GM18873 (cell line): ENCODE measurements at regions not wholly inside any gene's neighbourhood (a gene's known extent, or its start where the extent isn't known, plus 50 kb on each side); places are given as distances from the start of the nearest gene placed in this dataset.
"Not testable (repeated sequence)": the region's sequence is repeated elsewhere in the genome, so short reads cannot be mapped to it uniquely, and the experiment has no call there.

ENCODE experiments used
- ATAC-seq: cut with Tn5 transposase; IDR thresholded peaks from one replicate; pipeline ENCODE4 v1.9.1; 2021; ENCODE audit warnings: mild to moderate bottlenecking, moderate library complexity, moderate number of reproducible peaks; ENCODE audit not compliant: unreplicated experiment, low FRiP score

DNA sequence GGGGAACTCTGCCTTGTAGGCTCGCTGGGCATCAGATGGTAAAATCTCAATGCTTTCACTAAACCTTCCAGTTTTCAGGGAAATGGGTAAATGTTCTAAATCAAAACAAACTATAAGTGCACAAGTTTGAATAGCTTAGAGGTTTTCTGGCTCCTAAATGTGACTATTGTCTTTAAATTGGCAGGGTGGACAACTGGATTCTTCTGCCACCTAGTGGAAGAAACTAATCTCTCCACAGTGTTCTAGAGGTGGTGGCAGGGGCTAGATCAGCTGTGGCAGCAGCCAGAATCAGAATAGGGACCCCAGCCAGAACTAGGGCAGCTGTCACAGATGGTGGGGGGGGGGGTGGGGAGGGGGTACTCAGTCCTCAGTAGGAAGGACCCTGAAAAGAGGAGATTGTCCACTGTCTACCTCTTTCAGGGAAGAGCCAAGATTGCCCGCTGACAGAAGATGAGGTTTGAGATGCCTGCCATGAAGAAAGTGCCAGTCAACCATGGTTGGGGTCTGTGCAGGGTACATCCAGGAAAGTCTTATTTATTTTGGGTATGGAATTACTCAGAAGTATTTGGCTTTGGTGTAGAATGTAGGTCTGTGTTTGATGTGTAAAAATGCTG is 201.4 kb downstream of the CCNG2 start:
- ATAC-seq, result no peak

- ATAC-seq, result no peak
These were observed 203.4 kb downstream of the CCNG2 start for GRCh38 chr4:77360451-77360850.

- not testable (repeated sequence) for ATAC-seq
These were observed 209.9 kb downstream of the CCNG2 start for GRCh38 chr4:77366876-77367275.

DNA sequence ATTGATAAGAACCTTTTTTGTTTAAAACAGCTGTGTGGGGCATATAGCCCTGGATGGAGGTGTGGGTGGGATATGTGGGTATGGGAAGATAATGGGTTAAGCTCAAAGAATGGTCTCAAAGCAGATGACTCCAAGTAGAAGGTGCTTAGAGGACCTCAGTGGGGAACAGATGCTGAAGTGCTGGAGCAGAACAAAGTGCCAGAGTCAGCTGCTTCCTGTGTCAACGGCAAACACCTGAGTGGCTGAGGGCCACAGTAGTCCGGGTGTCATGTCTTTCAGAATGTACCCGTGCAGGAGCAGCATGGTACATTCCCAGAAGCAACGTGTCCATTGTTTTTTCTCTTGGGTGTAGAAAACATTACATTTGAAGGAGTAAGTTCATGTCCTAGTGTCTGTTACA is 210.6 kb downstream of the CCNG2 start:
- no peak for ATAC-seq

DNA sequence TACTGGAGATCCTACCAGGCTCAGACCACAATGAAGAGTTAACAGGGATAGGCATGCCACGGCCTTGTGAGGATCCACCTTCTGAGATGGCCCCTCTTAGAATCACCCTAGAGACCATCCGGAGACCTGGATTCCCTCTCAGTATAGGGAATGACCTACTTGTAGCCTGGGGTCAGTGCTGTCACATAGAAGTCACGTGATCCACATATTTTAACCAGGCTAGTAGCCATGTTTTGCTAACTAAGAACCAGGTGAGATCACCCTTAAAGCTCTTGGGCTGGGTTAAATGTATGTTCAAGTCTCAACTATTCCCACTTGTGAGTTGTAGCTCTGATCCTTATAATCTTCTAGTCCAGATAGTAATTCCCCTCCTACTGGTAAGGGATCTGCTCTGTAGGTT is 215.4 kb downstream of the CCNG2 start:
- ATAC-seq, result no peak

DNA sequence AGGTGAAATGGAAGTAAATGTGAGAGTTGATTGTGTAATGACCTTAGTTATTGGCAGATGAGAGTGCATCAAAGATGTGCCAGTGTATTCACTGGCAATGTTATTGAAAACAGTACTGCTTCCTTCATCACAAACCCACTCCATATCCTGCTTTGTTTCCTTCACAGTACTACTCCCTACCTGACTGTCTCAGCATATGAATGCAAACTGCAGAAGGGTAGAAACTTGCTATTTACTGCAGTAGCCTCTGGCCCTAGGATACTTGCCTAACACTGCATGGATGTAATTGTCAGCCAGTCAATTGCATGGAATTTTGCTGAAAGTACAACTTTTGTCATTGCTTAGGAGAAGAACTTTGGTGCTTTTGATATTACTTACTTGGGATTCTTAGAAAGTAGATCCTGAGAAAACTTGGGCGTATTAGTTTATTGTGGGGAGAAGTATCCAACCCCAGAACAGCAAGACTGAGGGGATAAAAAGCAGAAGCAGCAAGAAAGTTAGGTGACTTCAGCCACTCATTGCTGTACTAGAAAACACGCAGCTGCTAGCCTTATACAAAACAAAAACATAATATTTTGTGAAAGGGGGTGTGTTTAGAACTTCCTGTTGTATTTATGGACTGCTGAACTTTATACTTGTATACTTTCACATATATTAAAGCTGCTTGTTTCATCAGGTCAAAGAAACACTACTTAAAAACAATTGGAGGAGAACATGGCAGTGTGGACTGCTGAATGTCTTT is 219.0 kb downstream of the CCNG2 start:
- no peak for ATAC-seq

DNA sequence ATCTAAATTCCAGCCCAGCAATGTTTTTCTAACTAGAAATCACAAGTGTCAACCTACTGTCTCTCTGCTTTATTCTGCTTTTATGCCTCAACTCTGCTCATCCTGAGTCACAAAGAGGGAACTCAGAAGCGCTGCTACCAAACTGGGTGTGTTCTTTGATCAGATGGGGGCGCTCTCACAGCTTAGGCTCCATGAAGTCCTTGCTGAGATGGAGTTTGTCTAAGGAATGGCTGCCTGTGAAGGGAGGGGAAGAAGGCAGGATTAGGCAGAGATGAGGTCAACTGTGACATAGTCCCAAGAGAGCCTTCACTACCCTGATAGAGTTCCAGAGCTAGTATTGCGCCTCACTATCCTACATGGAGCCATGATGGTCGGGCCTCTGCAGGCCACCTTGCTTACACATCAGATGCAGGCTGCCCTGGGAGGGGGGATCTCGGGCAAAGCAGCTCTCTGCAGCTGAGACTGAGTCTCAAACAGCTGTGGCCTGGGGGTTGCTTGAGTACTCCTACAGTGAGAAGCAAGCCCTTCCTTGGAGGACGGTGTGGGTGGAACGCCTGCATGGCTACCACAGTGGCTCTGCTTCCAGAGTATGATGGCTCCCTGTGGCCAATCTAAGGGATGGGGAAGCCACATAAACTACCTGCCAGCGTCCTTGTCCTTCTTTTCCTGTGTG is 219.9 kb downstream of the CCNG2 start:
- no peak for ATAC-seq

DNA sequence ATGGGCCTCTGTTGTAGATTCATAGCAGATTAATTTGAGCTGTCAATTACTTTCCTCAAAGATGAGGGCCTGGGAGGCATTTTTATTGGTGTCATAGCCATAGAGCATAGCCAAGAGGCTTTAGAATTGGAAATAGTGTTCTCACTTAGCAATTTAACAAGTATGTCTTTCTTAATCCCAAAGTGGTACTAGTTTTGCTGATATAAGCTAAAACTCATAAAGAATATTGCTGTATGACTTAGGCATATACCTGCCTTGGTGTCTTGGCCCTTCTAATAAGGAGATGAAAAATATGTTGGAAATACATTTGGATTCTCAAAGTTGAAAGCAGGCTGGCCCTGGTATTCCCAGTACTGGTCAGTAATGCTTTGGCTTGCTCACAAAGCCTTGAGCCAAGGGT is 221.5 kb upstream of the CXCL13 start:
- ATAC-seq, result no peak

DNA sequence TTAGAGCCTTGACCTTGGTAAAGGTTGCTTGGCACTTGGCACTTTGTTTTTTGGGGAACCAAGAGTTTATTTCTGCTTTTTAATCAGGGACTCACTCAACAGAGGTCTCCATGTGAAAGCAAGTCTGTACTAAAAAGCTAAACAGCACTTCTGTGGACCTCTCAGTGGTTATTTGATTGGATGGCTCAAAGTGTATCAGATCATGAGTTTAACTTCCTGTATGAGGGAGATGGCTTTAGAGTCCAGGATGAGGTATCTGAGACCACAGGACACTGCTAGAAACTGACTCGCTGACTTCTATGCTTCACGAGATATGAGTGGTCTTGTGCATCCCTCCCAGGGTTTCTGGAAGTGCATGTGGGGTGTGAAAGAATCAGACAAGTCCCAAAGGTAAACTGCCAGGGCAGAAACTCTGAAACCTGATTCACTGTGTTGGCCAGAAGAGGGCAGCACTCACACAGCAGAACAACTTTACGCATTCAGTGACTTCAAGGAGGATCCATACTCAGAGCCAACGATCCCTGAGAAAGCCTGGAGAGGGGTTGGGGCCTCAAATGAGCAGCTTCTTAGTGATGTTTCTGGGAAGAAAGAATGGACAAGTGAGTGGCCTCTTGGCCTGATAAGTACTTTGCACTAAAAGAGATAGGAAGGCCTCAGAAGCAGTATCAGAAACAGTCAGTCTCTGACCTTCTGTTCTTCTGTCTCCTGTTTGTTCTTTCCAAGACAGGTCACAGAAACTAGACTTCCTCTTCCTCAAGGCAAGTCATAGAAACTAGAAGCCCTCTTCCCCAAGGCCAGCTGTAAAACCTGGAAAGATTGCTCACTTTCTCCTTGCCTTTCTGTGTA is 220.3 kb upstream of the CXCL13 start:
- no peak for ATAC-seq

DNA sequence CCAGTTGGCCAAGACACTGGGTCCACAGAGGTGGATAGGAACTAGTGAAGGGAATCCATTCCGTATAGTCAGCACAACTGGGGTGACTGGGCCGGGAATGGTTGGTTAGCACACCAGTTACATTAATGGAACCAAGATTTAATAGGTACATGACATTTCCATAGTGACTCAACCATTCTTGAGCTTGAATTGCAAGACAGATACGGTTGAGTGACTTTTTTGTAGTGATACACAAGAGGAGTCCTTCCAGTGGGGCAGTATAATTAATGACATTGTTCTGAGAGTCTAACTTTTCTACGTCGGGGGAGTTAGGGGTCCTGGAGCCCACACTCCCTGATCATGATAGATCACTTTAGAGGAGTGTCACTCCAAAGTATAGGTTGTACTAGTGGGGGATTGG is 211.6 kb upstream of the CXCL13 start:
- no peak for ATAC-seq

DNA sequence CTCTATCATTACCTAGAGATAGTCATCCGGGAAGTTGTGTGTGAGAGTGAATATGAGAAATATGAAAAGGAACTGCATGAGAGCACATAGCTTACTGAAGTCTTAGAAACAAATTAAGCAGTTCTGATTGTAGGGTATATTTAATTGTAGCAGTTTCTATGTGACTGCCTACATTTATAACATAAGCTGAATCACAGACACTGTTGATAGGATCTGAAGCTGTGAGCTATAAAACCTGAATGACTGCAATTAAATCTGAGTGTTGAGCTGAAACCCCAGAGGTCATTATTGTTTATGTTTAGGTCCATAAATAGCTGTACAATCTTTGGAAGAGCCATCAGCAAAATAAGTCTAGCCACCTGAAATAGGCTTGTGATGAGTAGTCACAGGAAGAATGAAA is 210.1 kb upstream of the CXCL13 start:
- ATAC-seq, result no peak

DNA sequence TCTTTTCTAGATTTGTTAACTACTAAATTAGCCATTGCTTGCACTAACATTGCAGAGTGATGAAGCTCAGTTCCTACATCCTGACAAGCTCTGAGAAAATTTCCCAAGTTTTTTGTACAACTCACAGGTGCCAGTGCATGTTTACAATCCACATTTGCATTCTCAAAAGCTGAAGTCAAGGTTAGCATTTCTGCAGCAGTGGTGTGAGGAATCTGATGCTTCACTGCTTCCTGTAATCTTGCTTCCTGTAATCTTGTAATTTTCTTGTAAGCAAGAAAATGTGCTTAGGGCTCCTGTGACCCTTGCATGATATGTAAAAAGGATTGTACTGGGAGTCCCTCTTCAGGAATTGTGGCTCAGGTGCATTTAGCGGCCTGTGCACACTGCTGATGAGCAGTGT is 207.4 kb upstream of the CXCL13 start:
- no peak for ATAC-seq

- no peak for ATAC-seq
These were observed 205.8 kb upstream of the CXCL13 start for GRCh38 chr4:77399831-77400230.

DNA sequence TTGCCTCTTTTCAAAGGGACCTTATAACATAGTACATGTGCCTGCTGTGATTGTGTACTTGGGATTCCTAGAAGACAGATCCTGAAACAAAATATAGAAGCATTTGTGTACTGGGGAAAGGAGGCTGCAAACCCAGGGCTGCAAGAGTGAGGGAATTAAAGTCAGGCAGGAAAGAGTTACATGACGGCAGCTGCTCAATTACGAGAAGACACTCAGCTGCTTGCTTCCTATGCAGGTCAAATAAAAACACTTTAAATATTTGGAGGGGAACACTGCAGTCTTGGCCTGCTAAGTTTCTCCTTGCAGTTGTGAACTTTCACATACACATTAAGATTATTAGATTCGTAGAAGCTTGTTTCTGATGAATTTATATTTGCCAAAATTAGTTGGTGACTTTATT is 191.9 kb upstream of the CXCL13 start:
- ATAC-seq, result no peak

GRCh38 chr4:77415689-77416088 is 189.9 kb upstream of the CXCL13 start:
- no peak for ATAC-seq

GRCh38 chr4:77418333-77418732 is 187.3 kb upstream of the CXCL13 start:
- ATAC-seq, result no peak

GRCh38 chr4:77430847-77431246 is 174.8 kb upstream of the CXCL13 start:
- ATAC-seq, result no peak

GRCh38 chr4:77431546-77431945 is 174.1 kb upstream of the CXCL13 start:
- ATAC-seq, result no peak

DNA sequence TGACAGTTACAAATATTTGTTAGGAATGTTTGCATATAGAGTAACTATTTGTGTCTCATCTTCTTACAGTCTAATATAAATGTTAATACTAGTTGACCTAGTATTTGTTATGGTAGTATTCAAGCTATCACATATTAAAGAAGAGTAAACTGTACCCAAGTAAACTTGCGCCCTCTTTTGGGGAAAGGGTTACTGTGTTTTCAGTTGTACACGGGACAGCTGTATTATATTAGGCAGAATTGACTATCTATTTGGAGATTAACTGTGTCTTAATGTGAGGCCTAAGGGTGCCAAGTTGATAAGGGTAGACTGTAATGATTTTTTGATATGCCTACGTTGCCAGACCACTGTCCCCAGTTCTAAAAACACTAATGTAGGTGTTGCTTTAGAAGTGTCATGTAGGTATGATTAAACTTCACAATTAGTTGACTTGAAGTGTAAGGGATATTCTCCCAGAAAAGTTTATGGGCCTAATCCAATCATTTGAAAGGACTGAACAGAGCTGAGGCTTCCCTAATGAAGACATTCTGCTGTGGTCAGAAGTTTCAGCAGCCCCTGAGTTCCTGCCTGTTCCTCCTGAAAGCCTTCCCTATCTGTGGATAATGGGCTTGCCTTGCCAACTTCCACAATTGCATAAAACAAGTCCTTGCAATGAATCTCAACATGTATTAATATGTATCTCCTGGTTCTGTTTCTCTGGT is 172.8 kb upstream of the CXCL13 start:
- no peak for ATAC-seq

DNA sequence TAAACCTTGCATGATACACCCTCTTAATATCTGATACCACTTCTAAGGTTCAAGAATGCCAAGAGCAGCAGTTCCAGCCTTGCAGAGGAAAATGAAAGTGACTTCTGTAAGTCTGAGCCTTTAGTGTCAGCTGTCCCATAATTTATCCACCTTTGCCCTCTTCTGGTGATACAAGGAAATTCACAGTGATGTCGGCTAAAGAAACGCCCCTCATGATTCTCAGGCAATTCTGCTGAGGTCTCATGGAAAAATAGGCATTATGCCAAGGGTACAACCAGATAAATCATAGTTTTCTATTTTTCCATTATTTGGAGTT is 172.2 kb upstream of the CXCL13 start:
- no peak for ATAC-seq
